ENCODE measurements at regions not wholly inside any gene's neighbourhood (a gene's known extent, or its start where the extent isn't known, plus 50 kb on each side); places are given as distances from the start of the nearest gene placed in this dataset.
"Not testable (repeated sequence)": the region's sequence is repeated elsewhere in the genome, so short reads cannot be mapped to it uniquely, and the experiment has no call there.

GRCh38 chr9:40913928-40914673 is 214.4 kb downstream of the FOXD4L6 start:
- no peak for TF ChIP-seq CTCF (IDR thresholded peaks at IDR 0.05; ENCODE audit: borderline replicate concordance, insufficient read depth, low read depth, low read length)
- H3K4me3 ChIP-seq (ENCODE audit: low read depth, low read length) = no peak overlapping the region

GRCh38 chr9:40913096-40913719 is 215.3 kb downstream of the FOXD4L6 start:
- TF ChIP-seq CTCF (IDR thresholded peaks at IDR 0.05; ENCODE audit: borderline replicate concordance, insufficient read depth, low read depth, low read length) = no peak
- H3K4me3 ChIP-seq (ENCODE audit: low read depth, low read length) = no peak overlapping the region

DNA sequence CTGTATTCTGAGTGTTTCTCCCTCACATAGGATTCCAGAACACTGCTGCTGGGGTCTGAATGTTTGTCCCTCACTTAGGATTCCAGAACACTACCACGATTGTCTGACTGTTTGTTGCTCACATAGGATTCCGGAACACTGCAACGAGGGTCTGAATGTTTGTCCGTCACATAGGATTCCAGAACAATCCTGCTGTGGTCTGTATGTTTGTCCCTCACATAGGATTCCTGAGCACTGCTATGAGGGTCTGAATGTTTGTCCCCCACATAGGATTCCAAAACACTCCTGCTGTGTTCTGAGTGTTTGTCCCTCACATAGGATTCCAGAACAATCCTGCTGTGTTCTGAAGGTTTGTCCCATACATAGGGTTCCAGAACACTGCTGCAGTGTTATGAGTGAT is 215.8 kb downstream of the FOXD4L6 start:
- H3K4me3 ChIP-seq (ENCODE audit: low read depth, low read length) = not testable (repeated sequence)

DNA sequence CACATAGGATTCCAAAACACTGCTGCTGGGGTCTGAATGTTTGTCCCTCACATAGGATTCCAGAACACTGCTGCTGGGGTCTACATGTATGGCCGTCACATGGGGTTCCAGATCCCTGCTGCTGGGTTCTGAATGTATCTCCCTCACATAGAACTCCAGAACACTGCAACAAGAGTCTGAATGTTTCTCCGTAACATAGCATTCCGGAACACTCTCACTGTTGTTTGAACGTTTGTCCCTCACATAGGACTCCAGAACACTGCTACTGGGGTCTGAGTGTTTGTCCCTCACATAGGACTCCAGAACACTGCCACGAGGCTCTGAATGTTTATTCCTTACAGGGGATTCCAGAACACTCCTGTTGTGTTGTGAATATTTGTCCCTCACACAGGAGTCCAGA is 216.8 kb downstream of the FOXD4L6 start:
- TF ChIP-seq CTCF (IDR thresholded peaks at IDR 0.05; ENCODE audit: borderline replicate concordance, insufficient read depth, low read depth, low read length) = no peak
- H3K4me3 ChIP-seq (ENCODE audit: low read depth, low read length) = no peak overlapping the region

DNA sequence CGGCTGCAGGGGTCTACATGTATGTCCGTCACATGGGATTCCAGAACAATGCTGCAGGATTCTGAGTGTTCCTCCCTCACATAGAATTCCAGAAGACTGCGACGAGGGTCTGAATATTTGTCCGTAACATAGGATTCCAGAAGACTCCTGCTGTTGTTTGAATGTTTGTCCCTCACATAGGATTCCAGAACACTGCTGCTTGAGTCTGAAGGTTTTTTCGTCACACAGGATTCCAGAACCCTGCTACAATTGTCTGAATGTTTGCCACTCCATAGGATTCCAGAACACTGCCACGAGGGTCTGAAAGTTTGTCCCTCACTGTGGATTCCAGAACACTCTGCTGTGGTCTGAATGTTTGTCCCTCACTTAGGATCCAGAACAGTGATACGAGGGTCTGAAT is 217.5 kb downstream of the FOXD4L6 start:
- not testable (repeated sequence) for H3K4me3 ChIP-seq (ENCODE audit: low read depth, low read length)

DNA sequence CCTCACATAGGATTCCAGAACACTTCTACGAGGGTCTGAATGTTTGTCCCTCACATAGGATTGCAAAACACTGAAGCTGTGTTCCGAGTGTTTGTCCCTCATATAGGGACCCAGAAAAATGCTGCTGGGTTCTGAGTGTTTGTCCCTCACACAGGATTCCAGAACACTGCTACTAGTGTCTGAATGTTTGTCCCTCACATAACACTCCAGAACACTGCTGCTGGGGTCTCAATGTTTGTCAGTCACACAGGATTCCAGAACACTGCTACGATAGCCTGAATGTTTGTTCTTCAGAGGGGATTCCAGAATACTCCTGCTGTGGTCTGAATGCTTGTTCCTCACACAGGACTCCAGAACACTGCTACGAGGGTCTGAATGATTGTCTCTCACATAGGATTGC is 218.7 kb downstream of the FOXD4L6 start:
- no peak overlapping the region for H3K4me3 ChIP-seq (ENCODE audit: low read depth, low read length)
- TF ChIP-seq CTCF (IDR thresholded peaks at IDR 0.05; ENCODE audit: borderline replicate concordance, insufficient read depth, low read depth, low read length) = no peak

GRCh38 chr9:40909111-40909510 is 219.4 kb downstream of the FOXD4L6 start:
- H3K4me3 ChIP-seq (ENCODE audit: low read depth, low read length) = not testable (repeated sequence)

DNA sequence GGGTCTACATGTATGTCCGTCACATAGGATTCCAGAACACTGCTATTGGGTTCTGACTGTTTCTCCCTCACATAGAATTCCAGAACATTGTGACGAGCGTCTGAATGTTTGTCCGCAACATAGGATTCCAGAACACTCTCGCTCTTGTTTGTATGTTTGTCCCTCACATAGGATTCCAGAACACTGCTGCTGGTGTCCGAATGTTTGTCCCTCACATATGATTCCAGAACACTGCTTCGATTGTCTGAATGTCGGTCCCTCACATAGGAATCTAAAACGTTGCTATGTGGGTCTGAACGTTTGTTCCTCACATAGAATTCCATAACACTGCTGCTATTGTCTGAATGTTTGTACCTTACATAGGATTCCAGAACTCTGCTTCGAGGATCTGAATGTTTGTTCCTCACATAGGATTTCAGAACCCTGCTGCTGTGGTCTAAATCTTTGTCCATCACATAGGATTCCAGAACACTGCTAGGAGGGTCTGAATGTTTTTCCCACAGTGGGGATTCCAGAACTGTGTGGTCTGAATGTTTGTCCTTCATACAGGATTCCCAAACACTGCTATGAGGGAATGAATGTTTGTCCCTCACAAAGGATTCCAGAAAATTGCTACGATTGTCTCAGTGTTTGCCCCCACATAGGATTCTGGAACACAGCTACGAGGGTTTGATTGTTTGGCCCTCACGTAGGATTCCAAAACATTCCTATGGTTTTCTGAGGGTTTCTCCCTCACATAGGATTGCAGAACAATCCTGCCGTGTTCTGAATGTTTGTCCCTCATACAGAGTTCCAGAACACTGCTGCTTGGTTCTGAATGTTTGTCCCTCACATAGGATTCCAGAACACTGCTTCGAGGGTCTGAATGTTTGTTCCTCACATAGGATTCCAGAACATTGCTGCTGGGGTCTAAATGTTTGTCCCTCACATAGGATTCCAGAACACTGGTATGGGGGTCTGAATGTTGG is 220.5 kb downstream of the FOXD4L6 start:
- H3K4me3 ChIP-seq (ENCODE audit: low read depth, low read length) = no peak overlapping the region
- no peak for TF ChIP-seq CTCF (IDR thresholded peaks at IDR 0.05; ENCODE audit: borderline replicate concordance, insufficient read depth, low read depth, low read length)

DNA sequence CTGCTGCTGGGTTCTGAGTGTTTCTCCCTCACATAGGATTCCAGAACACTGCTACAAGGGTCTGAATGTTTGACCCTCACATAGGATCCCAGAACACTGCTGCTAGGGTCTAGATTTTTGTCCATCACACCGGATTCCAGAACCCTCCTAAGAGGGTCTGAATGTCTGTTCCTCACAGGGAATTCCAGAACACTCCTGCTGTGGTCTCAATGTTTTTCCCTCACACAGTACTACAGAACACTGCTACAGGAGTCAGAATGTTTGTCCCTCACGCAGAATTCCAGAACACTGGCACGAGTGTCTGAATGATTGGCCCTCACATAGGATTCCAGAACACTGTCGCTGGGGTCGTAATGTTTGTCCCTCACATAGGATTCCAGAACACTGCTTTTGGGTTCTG is 221.6 kb downstream of the FOXD4L6 start:
- not testable (repeated sequence) for H3K4me3 ChIP-seq (ENCODE audit: low read depth, low read length)

- H3K4me3 ChIP-seq (ENCODE audit: low read depth, low read length) = not testable (repeated sequence)
These were observed 236.2 kb downstream of the FOXD4L6 start for GRCh38 chr9:40892315-40892714.

DNA sequence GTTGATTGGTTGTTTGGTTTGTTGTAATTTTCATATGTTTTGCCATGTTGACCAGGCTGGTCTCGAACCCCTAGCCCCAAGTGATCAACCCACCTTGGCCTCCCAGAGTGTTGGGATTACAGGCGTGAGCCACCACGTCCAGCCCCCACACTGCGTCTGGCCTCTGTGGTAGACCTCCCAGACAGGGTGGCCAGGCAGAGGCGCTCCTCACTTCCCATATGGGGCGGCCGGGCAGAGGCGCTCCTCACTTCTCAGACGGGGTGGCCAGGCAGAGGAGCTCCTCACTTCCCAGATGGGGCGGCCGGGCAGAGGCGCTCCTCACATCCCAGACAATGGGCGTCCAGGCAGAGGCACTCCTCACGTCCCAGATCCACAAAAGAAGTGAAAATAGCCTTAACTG is 242.6 kb downstream of the FOXD4L6 start:
- not testable (repeated sequence) for H3K4me3 ChIP-seq (ENCODE audit: low read depth, low read length)

DNA sequence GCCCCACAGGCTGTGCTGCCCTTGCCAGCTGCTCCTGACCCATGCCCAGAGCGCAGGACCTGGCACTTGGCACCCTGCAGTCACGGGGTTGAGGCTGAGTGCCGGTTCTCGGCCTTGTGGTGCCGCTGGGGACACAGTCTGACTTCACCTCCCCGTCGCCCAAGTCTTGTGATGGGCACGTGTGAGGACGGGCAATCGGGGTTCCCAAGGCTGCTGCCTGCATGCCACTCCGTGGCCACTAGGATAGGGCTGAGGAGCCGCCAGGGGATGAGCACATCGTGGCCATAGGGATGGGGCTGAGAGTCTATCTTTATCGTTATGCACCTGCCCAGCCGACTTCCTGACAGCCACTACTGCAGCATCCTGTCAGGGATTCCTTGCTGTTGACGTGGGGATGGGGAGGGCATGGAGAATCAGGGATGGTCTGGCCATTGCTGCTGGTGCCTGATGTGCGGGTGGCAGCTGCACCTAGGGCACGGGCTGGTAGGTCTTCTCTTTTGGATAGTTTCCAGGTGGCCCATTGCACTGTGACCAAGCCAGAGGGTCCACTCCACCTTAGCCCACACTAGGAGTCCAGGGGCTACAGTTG is 243.5 kb downstream of the FOXD4L6 start:
- H3K4me3 ChIP-seq (ENCODE audit: low read depth, low read length) = not testable (repeated sequence)
